BE2C (cell line): ENCODE measurements at regions not wholly inside any gene's neighbourhood (a gene's known extent, or its start where the extent isn't known, plus 50 kb on each side); places are given as distances from the start of the nearest gene placed in this dataset.

Experiments
- DNase-seq: peaks from one replicate; pipeline ENCODE4 v3.0.0-alpha.2; 2020
- H3K27me3 ChIP-seq: fragments of 250-450 bp; sonication (Bioruptor Pico); 2 replicates; pipeline ENCODE4 v1.5.1; 2020; ENCODE audit warnings: mild to moderate bottlenecking
- H3K36me3 ChIP-seq: fragments of 250-450 bp; sonication (Bioruptor Pico); 2 replicates; pipeline ENCODE4 v1.5.1; 2020; ENCODE audit warnings: mild to moderate bottlenecking
- H3K4me1 ChIP-seq: fragments of 250-450 bp; sonication (Bioruptor Pico); 2 replicates; pipeline ENCODE4 v1.5.1; 2020
- H3K4me3 ChIP-seq: 2 replicates; pipeline ENCODE4 v1.5.1; 2011; ENCODE audit warnings: low read depth, low read length
- H3K9me3 ChIP-seq: fragments of 250-450 bp; sonication (Bioruptor Pico); 2 replicates; pipeline ENCODE4 v1.5.1; 2020
- CTCF ChIP-seq: IDR thresholded peaks from 2 replicates; pipeline ENCODE4 v1.5.1; 2012; ENCODE audit warnings: mild to moderate bottlenecking, low read depth, low read length

DNA sequence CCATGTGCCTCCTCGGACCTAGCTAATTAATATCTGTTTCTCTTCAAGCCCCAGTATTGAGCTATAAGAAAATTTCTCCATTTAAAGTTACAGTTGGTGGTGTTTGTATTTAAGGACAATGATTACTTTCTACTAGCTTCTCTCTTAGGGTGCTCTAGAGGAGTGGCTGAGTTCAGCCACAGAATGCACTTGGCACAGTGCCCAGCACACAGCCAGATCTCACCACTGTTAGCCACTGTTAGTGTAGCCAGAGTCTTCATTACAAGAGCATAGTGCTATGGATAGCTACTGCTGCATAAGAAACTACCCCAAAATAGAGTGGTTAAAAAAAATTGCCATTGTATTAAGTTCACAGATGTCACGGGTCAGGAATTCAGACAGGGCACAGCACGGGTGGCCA, 421.3 kb downstream of the BCOR start:
- H3K27me3 ChIP-seq = no peaks in the 10 kb centered on the region
- no peak for DNase-seq
- H3K4me1 ChIP-seq = peaks cover 7% of the 10 kb centered on the region
- no peaks in the 10 kb centered on the region for H3K36me3 ChIP-seq
- H3K9me3 ChIP-seq = no peaks in the 10 kb centered on the region
- TF ChIP-seq CTCF = no peak
- no peak overlapping the region for H3K4me3 ChIP-seq

DNA sequence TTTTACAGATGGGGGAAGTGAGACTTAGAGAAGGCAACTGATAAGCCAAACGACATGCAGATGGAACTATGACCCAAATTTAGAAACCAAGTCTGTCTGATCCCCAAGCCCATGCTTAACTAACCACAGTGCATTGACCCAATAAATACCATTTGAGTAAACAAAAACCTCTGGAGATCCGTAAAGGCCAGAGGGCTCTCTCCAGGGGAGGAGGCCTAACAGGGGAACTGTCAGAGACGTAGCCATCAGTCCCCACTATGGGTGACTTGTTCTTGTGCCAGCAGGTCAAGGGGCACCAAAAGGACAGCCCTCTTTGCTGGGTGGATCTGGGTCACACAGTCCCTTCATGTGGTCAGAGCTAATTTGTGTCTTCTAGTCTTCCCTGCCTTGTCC, 420.2 kb downstream of the BCOR start:
- H3K27me3 ChIP-seq = no peaks in the 10 kb centered on the region
- no peaks in the 10 kb centered on the region for H3K9me3 ChIP-seq
- H3K4me1 ChIP-seq = peaks cover 7% of the 10 kb centered on the region
- TF ChIP-seq CTCF = no peak
- H3K4me3 ChIP-seq = no peak overlapping the region
- no peak for DNase-seq
- no peaks in the 10 kb centered on the region for H3K36me3 ChIP-seq

DNA sequence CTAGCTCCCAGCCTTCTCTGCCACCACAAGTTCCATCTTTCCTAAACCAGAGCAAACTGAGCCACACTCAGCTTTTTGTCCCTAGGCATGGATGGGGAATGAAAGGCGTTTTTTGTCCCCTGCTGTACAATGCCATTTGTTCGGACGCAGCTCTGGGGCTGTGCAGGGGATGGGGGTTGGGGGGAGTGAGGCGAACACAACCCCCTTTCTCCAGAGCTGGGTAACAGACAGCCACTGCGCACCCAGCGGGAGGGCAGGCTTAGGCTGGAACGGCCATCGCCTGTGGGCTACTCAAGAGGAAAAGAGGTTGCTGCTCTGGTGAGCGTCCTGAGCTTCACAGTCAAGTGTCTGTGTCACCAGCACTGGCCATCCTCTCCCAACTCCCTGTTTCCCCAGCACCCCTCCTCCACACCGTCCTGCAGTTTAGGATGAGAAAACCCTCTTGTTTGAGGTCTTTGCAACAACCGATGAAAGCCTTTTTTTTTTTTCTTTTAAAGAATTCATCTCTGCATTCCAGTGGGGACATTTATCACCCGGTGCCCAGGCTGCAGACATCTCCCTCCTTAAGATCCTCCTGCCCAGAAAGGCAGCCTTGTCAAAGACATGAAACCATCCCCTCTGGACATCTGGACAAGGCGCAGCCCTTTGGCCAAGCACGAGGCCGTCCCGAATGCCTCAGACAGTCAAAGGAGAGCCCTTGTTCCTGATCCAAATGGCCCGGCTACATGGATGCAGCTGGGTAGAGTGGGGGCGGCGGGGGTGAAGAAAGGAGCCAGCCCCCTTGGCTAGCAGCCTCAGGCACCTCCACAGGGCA, 419.6 kb downstream of the BCOR start:
- Histone ChIP-seq H3K4me1 (peaks cover 7% of the 10 kb centered on the region), H3K9me3 (no peaks in the 10 kb centered on the region), H3K4me3 (no peak overlapping the region), H3K36me3 (no peaks in the 10 kb centered on the region), H3K27me3 (no peaks in the 10 kb centered on the region)
- no peak for DNase-seq
- no peak for TF ChIP-seq CTCF

- DNase-seq = no peak
- no peaks in the 10 kb centered on the region for H3K9me3 ChIP-seq
- no peak overlapping the region for H3K4me3 ChIP-seq
- H3K27me3 ChIP-seq = no peaks in the 10 kb centered on the region
- H3K36me3 ChIP-seq = no peaks in the 10 kb centered on the region
- no peak for TF ChIP-seq CTCF
- peaks cover 7% of the 10 kb centered on the region for H3K4me1 ChIP-seq
Measured at GRCh38 chrX:39678914-39679313, 418.8 kb downstream of the BCOR start.

DNA sequence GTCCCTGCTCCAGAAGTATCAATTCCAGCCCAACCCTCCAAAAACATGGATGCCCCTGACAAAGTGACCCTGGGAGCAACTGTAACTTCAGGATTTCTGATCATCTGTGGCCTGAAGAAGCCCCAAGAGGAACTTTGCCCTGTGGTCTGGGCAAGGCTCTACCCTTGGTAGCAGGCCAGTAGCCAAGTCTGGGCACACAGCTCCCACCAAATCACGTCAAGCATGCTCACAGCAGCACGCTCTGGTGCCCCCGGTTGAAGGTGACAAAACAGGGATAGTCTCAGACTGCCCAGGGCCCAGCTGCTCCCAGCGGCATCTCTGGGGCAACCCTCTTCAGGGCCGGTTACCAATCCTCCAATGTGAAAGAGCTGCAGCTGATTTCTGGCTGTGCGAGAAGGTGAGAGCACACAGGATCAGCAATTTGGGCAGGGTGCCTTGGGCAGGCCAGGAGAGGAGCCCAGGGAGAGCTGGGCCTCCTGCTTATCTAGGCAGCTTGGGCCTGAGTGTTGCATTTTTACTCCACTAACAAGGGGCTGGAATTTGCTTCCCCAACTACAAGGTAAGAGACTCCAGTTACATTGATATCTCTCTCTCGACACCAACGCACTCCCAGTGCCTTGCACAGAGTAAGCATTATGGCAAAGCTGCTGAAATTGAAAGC, 418.1 kb downstream of the BCOR start:
- no peak overlapping the region for H3K4me3 ChIP-seq
- H3K27me3 ChIP-seq = no peaks in the 10 kb centered on the region
- H3K4me1 ChIP-seq = peaks cover 6% of the 10 kb centered on the region
- DNase-seq = no peak
- no peak for TF ChIP-seq CTCF
- no peaks in the 10 kb centered on the region for H3K36me3 ChIP-seq
- no peaks in the 10 kb centered on the region for H3K9me3 ChIP-seq

GRCh38 chrX:39681885-39682284, 415.9 kb downstream of the BCOR start:
- Histone ChIP-seq H3K36me3 (no peaks in the 10 kb centered on the region), H3K4me1 (no peaks in the 10 kb centered on the region; the same call in 1 of the 2 replicates), H3K9me3 (no peaks in the 10 kb centered on the region), H3K27me3 (no peaks in the 10 kb centered on the region), H3K4me3 (no peak overlapping the region)
- no peak for DNase-seq
- no peak for TF ChIP-seq CTCF
